Adrenal gland (tissue), 9 donors: ENCODE measurements at regions not wholly inside any gene's neighbourhood (a gene's known extent, or its start where the extent isn't known, plus 50 kb on each side); places are given as distances from the start of the nearest gene placed in this dataset.

Experiments used
- DNase-seq, 7 donors: peaks; one replicate each; pipeline ENCODE4 v3.0.0-alpha.2; 2019 to 2020
- H3K27ac ChIP-seq, 5 donors: fragments of 200-600 bp; sonication (generic) in 4 of 5; 1 replicate in 3 of 5; 2 replicates in 2 of 5; pipeline versions ENCODE4 v1.5.1 to v1.8.0; 2016 to 2020; ENCODE audit warnings: mild to moderate bottlenecking in 1 of 5
- H3K27me3 ChIP-seq: fragments of 200-600 bp; 2 replicates; pipeline ENCODE4 v1.8.0; 2021
- H3K36me3 ChIP-seq, 2 donors: fragments of 200-600 bp; replicated peaks in 1 of 2; 1 replicate in 1 of 2; 2 replicates in 1 of 2; pipeline versions ENCODE4 v1.5.1 to v1.8.0; 2018 to 2022
- H3K4me1 ChIP-seq, 2 donors: fragments of 200-600 bp; replicated peaks in 1 of 2; 1 replicate in 1 of 2; 2 replicates in 1 of 2; pipeline versions ENCODE4 v1.5.1 to v1.8.0; 2018 to 2021
- H3K4me3 ChIP-seq, 4 donors: fragments of 200-600 bp; sonication (generic) in 3 of 4; one replicate each; pipeline ENCODE4 v1.5.1; 2016 to 2018
- H3K9me3 ChIP-seq, 3 donors: fragments of 200-600 bp; sonication (generic) in 1 of 3; replicated peaks in 1 of 3; 1 replicate in 2 of 3; 2 replicates in 1 of 3; pipeline versions ENCODE4 v1.5.1 to v1.8.0; 2016 to 2021
- CTCF ChIP-seq, 6 experiments: fragments of 450-650 bp in 4 of 6; fragments of 200-600 bp in 2 of 6; sonication (generic) in 1 of 6; IDR thresholded peaks; 1 replicate in 5 of 6; 2 replicates in 1 of 6; pipeline versions ENCODE4 v1.5.1 to v1.8.0; 2016 to 2021; ENCODE audit warnings: antibody characterized with exemption in 6 of 6, mild to moderate bottlenecking in 2 of 6, moderate library complexity in 1 of 6
- POLR2A ChIP-seq, 2 donors: fragments of 450-650 bp; IDR thresholded peaks; one replicate each; pipeline ENCODE4 v1.6.1; 2017; ENCODE audit warnings: antibody characterized with exemption in 2 of 2, mild to moderate bottlenecking in 2 of 2, moderate library complexity in 1 of 2
- WGBS, 4 donors: extraction: QIAGEN DNeasy Blood & Tissue Kit in 2 of 4; methylation state at CpG; one replicate each; pipeline versions ENCODE4 v1.1.5 to v1.1.7; 2013 to 2017; 5-methylcytosine and 5-hydroxymethylcytosine counted together
- intact Hi-C, 2 donors: fragments of 100-400 bp; cut with DNase I; formaldehyde crosslinking; loops; one replicate each; pipeline versions ENCODE4 v1.14.1 to v1.15.0; 2022 to 2023
- donor health status: healthy with polysubstance abuse.
- donor health status: Bipolar disorder and iron deficiency.
- donor health status: DM: yes; HTN: yes; CAD: no.
- donor health status: DM: no; HTN: no; CAD: no.
- donor health status: DM: no; HTN: no; CAD: no.

DNA sequence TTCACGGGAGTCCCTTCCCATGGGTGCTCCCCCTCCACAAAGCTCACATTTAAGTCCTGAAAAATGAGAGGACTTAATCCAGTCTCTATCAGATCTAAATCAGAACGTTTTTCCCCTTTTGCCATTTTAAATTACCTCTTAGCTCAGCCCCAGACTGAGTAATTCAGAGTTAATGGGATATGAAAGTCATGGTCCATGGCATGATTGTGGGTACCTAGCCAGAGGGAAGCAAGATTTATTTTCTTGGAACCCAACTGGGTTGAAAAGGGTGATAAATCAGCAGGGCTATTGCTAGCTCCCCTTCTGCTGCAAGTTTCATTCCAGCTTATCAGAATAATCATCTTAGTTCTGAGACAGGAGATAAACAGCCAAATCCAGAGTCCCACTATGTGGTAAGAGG lies 320.2 kb upstream of the CHD6 start:
- Histone ChIP-seq H3K27me3 (no peaks in the 10 kb centered on the region), H3K27ac (no peak overlapping the region), H3K4me3 (no peak overlapping the region), H3K9me3 (no peaks in the 10 kb centered on the region), H3K4me1 (no peaks in the 10 kb centered on the region), H3K36me3 (no peaks in the 10 kb centered on the region)
- DNase-seq = no peak
- TF ChIP-seq CTCF (IDR thresholded peaks at IDR 0.05) = no peak
- no peak for TF ChIP-seq POLR2A (IDR thresholded peaks at IDR 0.05)
- intact Hi-C loops = no loop called here
- WGBS, 4 donors = 36 to 45% (median 41%) methylated on average over 2 of the region's 2 CpGs

DNA sequence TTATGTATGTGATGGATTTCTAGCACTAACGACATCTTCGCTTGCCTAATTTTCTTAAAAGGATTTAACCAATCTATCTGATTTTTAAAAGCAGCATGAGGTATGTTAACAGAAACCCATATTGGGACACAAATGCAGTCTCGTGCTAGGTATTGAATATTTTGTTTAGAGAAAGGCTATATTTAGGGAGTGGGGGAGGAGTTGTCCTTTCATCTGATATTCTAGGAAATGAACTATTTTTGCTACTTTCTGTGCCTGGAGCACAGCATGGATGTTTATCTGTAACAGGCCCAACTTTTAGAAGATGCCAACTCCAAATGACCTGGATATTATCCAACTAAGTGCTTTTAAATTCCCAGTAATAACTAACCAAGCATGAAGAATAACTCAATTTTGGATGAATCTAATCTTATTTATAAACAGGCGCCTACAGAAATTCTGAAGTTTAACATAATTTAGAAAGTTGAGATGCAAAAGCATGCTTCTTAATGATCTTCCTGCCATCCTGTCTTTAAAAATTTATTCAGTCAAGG lies 317.1 kb upstream of the CHD6 start:
- DNase-seq = no peak
- H3K9me3 ChIP-seq = no peaks in the 10 kb centered on the region
- no peak overlapping the region for H3K27ac ChIP-seq
- H3K4me3 ChIP-seq = no peak overlapping the region
- H3K36me3 ChIP-seq = no peaks in the 10 kb centered on the region
- no peaks in the 10 kb centered on the region for H3K27me3 ChIP-seq
- WGBS, 4 donors = 63 to 81% (median 66%) methylated on average over 4 of the region's 4 CpGs
- intact Hi-C loops = no loop called here
- H3K4me1 ChIP-seq = no peaks in the 10 kb centered on the region
- TF ChIP-seq CTCF (IDR thresholded peaks at IDR 0.05) (no peak), POLR2A (IDR thresholded peaks at IDR 0.05) (no peak)

DNA sequence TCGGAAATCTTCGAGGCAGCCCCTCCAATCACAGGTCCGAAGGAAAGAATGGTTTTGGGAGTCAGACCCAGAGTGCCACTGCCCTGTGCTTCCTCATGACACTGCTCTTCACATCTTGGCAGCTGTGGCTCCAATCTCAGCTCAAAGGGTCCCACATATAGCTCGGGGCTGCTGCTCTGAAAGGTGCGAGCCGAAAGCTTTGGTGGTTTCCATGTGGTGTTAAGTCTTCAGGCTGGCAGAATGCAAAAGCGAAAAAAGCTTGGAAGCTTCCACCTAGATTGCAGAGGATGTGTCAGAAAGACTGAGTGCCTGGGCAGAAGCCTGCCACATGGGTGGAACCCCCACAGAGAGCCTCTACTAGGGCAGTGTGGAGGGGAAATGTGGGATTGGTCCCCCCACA lies 314.3 kb upstream of the CHD6 start:
- no peaks in the 10 kb centered on the region for H3K4me1 ChIP-seq
- H3K27me3 ChIP-seq = no peaks in the 10 kb centered on the region
- WGBS, 4 donors = 71 to 90% (median 84%) methylated on average over 4 to 7 of the region's 7 CpGs
- no peak for DNase-seq
- no peaks in the 10 kb centered on the region for H3K36me3 ChIP-seq
- H3K9me3 ChIP-seq = no peaks in the 10 kb centered on the region
- H3K4me3 ChIP-seq = no peak overlapping the region
- intact Hi-C loops = no loop called here
- no peak overlapping the region for H3K27ac ChIP-seq
- no peak for TF ChIP-seq CTCF (IDR thresholded peaks at IDR 0.05)
- no peak for TF ChIP-seq POLR2A (IDR thresholded peaks at IDR 0.05)

DNA sequence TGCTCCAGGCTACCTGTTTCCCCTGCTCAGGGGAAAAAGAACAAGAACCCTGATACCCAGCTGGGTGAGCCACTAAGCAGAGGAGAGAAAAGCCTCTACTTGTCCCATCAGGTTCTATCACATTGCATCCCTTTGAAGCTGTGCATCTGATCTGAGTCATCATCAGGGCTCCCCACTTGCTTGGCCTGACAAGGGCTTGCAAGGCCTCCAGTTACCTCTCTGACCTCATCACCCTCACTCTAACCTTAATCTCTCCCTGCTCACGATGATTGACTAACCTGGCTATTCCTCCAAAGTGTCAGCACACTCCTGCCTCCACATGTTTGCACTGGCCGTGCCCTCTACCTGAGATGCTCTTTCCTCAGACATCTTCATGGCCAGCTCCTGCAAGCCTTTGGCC lies 309.5 kb upstream of the CHD6 start:
- intact Hi-C loops = no loop called here
- TF ChIP-seq POLR2A (IDR thresholded peaks at IDR 0.05) (no peak), CTCF (IDR thresholded peaks at IDR 0.05) (no peak)
- H3K4me1 ChIP-seq = no peaks in the 10 kb centered on the region
- no peaks in the 10 kb centered on the region for H3K36me3 ChIP-seq
- H3K27me3 ChIP-seq = peaks cover 4% of the 10 kb centered on the region
- no peak for DNase-seq
- H3K9me3 ChIP-seq = no peaks in the 10 kb centered on the region
- H3K4me3 ChIP-seq = no peak overlapping the region
- H3K27ac ChIP-seq = no peak overlapping the region
- 75 to 92% (median 82%) methylated on average over 2 of the region's 2 CpGs for WGBS, 4 donors
